ENCODE measurements at regions not wholly inside any gene's neighbourhood (a gene's known extent, or its start where the extent isn't known, plus 50 kb on each side); places are given as distances from the start of the nearest gene placed in this dataset.
"Not testable (repeated sequence)": the region's sequence is repeated elsewhere in the genome, so short reads cannot be mapped to it uniquely, and the experiment has no call there.

GRCh38 chr18:104264-104663 is 54.1 kb upstream of the USP14 start:
- H3K27ac ChIP-seq (ENCODE audit: low read depth, low read length); H3K36me3 ChIP-seq (ENCODE audit: control insufficient read depth, insufficient read depth, low read length); H3K27me3 ChIP-seq (ENCODE audit: control insufficient read depth, insufficient read depth, low read length); DNase-seq (ENCODE audit: low read depth in 4 of 6, low spot score in 6 of 6); H3K9me3 ChIP-seq (ENCODE audit: control insufficient read depth, insufficient read depth, low read length); H3K4me1 ChIP-seq (ENCODE audit: control insufficient read depth, insufficient read depth, low read length); H3K4me3 ChIP-seq (ENCODE audit: low read depth, low read length): not testable (repeated sequence)
- WGBS (ENCODE audit: insufficient coverage) = no CpG with 5 or more reads among the region's 4 CpGs

DNA sequence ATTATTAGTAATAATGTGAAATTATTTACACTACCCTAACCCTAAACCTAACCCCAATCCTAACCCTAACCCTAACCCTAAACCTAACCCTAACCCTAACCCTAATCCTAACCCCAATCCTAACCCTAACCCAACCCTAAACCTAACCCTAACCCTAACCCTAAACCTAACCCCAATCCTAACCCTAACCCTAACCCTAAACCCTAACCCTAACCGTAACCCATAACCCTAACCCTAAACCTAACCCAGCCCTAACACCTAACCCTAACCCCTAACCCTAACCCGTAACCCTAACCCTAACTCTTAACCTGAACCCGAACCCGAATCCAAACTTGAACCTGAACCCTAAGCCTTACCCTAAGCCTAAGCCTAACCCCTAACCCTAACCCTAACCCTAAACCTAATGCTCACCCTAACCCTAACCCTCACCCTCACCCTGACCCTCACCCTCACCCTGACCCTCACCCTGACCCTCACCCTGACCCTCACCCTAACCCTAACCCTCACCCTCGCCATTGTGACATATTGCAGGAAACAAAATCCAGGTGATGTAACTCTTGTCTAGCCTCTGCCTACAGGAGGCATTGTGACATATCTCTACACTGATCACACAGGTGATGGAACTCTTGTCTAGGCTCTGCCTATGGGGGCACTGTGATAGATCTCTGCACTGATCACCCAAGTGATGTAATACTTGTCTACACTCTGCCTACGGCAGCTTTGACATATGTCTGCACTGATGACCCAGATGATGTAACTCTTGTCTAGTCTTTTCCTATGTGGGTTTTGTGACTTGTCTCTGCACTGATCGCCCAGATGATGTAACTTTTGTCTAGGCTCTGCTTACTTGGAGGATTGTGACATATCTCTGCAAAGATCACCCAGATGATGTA is 53.0 kb upstream of the USP14 start:
- not testable (repeated sequence) for H3K27me3 ChIP-seq (ENCODE audit: control insufficient read depth, insufficient read depth, low read length); H3K4me3 ChIP-seq (ENCODE audit: low read depth, low read length); H3K4me1 ChIP-seq (ENCODE audit: control insufficient read depth, insufficient read depth, low read length); H3K27ac ChIP-seq (ENCODE audit: low read depth, low read length); H3K9me3 ChIP-seq (ENCODE audit: control insufficient read depth, insufficient read depth, low read length); H3K36me3 ChIP-seq (ENCODE audit: control insufficient read depth, insufficient read depth, low read length); DNase-seq (ENCODE audit: low read depth in 4 of 6, low spot score in 6 of 6)
- no CpG with 5 or more reads among the region's 7 CpGs for WGBS (ENCODE audit: insufficient coverage)

GRCh38 chr18:106054-106851 is 52.1 kb upstream of the USP14 start:
- H3K9me3 ChIP-seq (ENCODE audit: control insufficient read depth, insufficient read depth, low read length); H3K4me1 ChIP-seq (ENCODE audit: control insufficient read depth, insufficient read depth, low read length); DNase-seq (ENCODE audit: low read depth in 4 of 6, low spot score in 6 of 6); H3K4me3 ChIP-seq (ENCODE audit: low read depth, low read length); H3K27ac ChIP-seq (ENCODE audit: low read depth, low read length); H3K36me3 ChIP-seq (ENCODE audit: control insufficient read depth, insufficient read depth, low read length); H3K27me3 ChIP-seq (ENCODE audit: control insufficient read depth, insufficient read depth, low read length): not testable (repeated sequence)
- 100% methylated on average over 1 of the region's 4 CpGs for WGBS (ENCODE audit: insufficient coverage)

DNA sequence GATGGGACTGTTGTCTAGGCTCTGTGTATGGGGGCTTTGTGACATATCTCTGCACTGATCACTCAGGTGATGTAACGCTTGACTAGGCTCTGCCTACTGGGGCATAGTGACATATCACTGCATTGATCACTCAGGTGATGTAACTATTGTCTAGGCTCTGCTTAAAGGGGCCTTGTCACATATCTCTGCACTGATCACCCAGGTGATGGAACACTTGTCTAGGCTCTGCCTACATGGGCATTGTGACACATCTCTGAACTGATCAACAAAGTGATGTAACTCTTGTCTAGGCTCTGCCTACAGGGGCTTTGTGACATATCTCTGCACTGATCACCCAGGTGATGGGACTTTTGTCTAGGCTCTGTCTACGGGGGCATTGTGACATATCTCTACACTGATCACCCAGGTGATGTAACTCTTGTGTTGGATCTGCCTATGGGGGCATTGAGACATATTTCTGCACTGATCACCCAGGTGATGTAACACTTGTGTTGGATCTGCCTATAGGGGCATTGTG is 51.4 kb upstream of the USP14 start:
- not testable (repeated sequence) for H3K9me3 ChIP-seq (ENCODE audit: control insufficient read depth, insufficient read depth, low read length); H3K4me3 ChIP-seq (ENCODE audit: low read depth, low read length); H3K36me3 ChIP-seq (ENCODE audit: control insufficient read depth, insufficient read depth, low read length); H3K27ac ChIP-seq (ENCODE audit: low read depth, low read length); H3K4me1 ChIP-seq (ENCODE audit: control insufficient read depth, insufficient read depth, low read length); H3K27me3 ChIP-seq (ENCODE audit: control insufficient read depth, insufficient read depth, low read length)
- peak in 1 of 6 donors; percentile 4 for DNase-seq (ENCODE audit: low read depth in 4 of 6, low spot score in 6 of 6)
- WGBS (ENCODE audit: insufficient coverage) = 40% methylated on average over 2 of the region's 2 CpGs

DNA sequence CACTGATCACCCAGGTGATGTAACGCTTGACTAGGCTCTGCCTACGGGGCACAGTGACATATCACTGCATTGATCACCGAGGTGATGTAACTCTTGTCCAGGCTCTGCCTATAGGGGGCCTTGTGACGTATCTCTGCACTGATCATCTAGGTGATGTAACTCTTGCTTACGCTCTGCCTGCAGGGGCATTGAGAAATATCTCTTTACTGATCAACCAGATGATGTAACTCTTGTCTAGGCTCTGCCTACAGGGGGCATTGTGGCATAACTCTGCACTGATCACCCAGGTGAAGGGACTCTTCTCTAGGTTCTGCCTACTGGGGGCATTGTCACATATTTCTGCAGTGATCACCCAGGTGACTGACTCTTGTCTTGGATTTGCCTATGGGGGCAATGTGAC is 50.9 kb upstream of the USP14 start:
- H3K27me3 ChIP-seq (ENCODE audit: control insufficient read depth, insufficient read depth, low read length); H3K9me3 ChIP-seq (ENCODE audit: control insufficient read depth, insufficient read depth, low read length); H3K4me1 ChIP-seq (ENCODE audit: control insufficient read depth, insufficient read depth, low read length); H3K36me3 ChIP-seq (ENCODE audit: control insufficient read depth, insufficient read depth, low read length); H3K27ac ChIP-seq (ENCODE audit: low read depth, low read length); H3K4me3 ChIP-seq (ENCODE audit: low read depth, low read length): not testable (repeated sequence)
- no CpG with 5 or more reads among the region's 5 CpGs for WGBS (ENCODE audit: insufficient coverage)
- DNase-seq (ENCODE audit: low read depth in 4 of 6, low spot score in 6 of 6) = peak in 1 of 6 donors; percentile 0

- H3K4me1 ChIP-seq (ENCODE audit: control insufficient read depth, insufficient read depth, low read length); H3K9me3 ChIP-seq (ENCODE audit: control insufficient read depth, insufficient read depth, low read length); H3K27ac ChIP-seq (ENCODE audit: low read depth, low read length); H3K27me3 ChIP-seq (ENCODE audit: control insufficient read depth, insufficient read depth, low read length); DNase-seq (ENCODE audit: low read depth in 4 of 6, low spot score in 6 of 6); H3K4me3 ChIP-seq (ENCODE audit: low read depth, low read length); H3K36me3 ChIP-seq (ENCODE audit: control insufficient read depth, insufficient read depth, low read length): not testable (repeated sequence)
- WGBS (ENCODE audit: insufficient coverage) = 57% methylated on average over 3 of the region's 3 CpGs
Observed at GRCh38 chr18:107947-108664, 50.3 kb upstream of the USP14 start.
